ENCODE measurements at regions not wholly inside any gene's neighbourhood (a gene's known extent, or its start where the extent isn't known, plus 50 kb on each side); places are given as distances from the start of the nearest gene placed in this dataset.
"Not testable (repeated sequence)": the region's sequence is repeated elsewhere in the genome, so short reads cannot be mapped to it uniquely, and the experiment has no call there.

- H3K36me3 Mint-ChIP-seq, result no peaks in the 10 kb centered on the region
- no peaks in the 10 kb centered on the region for H3K27me3 Mint-ChIP-seq
- Histone ChIP-seq H3K27me3 (ENCODE audit: control insufficient read depth, insufficient read depth, low read length) (no peaks in the 10 kb centered on the region), H3K4me3 (ENCODE audit: low read depth, low read length) (no peak overlapping the region), H3K9me3 (ENCODE audit: control insufficient read depth in 2 of 2, low read length in 2 of 2) (peaks cover 0 to 1% of the 10 kb centered on the region in 2 experiments), H3K36me3 (ENCODE audit: control insufficient read depth, insufficient read depth, low read length) (no peaks in the 10 kb centered on the region), H3K4me1 (ENCODE audit: control insufficient read depth, insufficient read depth, low read length, poor library complexity, severe bottlenecking) (no peaks in the 10 kb centered on the region), H3K27ac (ENCODE audit: insufficient read depth, low read length, poor library complexity, severe bottlenecking) (no peak overlapping the region)
- H3K27ac Mint-ChIP-seq, result no peak overlapping the region
- peaks cover 0 to 18% (median 8%) of the 10 kb centered on the region in 7 donors for H3K9me3 Mint-ChIP-seq
- DNase-seq (no peak), ATAC-seq (ENCODE audit: low read depth in 2 of 2) (no peak)
- no peak overlapping the region for H3K4me3 Mint-ChIP-seq
- H3K4me1 Mint-ChIP-seq, result no peaks in the 10 kb centered on the region
Measured at GRCh38 chr7:85356916-85357315, 170.1 kb upstream of the SEMA3D start.

- Mint-ChIP-seq H3K27ac (no peak overlapping the region), H3K4me1 (no peaks in the 10 kb centered on the region), H3K4me3 (no peak overlapping the region), H3K36me3 (no peaks in the 10 kb centered on the region), H3K9me3 (peaks cover 0 to 18% (median 8%) of the 10 kb centered on the region in 7 donors), H3K27me3 (no peaks in the 10 kb centered on the region)
- DNase-seq (no peak), ATAC-seq (ENCODE audit: low read depth in 2 of 2) (no peak)
- Histone ChIP-seq H3K36me3 (ENCODE audit: control insufficient read depth, insufficient read depth, low read length) (no peaks in the 10 kb centered on the region), H3K27ac (ENCODE audit: insufficient read depth, low read length, poor library complexity, severe bottlenecking) (no peak overlapping the region), H3K9me3 (ENCODE audit: control insufficient read depth in 2 of 2, low read length in 2 of 2) (no peaks in the 10 kb centered on the region), H3K27me3 (ENCODE audit: control insufficient read depth, insufficient read depth, low read length) (no peaks in the 10 kb centered on the region), H3K4me1 (ENCODE audit: control insufficient read depth, insufficient read depth, low read length, poor library complexity, severe bottlenecking) (no peaks in the 10 kb centered on the region), H3K4me3 (ENCODE audit: low read depth, low read length) (no peak overlapping the region)
Measured at GRCh38 chr7:85343484-85343883, 156.6 kb upstream of the SEMA3D start.

- no peaks in the 10 kb centered on the region for H3K27me3 Mint-ChIP-seq
- Histone ChIP-seq H3K4me1 (ENCODE audit: control insufficient read depth, insufficient read depth, low read length, poor library complexity, severe bottlenecking) (no peaks in the 10 kb centered on the region), H3K36me3 (ENCODE audit: control insufficient read depth, insufficient read depth, low read length) (no peaks in the 10 kb centered on the region), H3K9me3 (ENCODE audit: control insufficient read depth in 2 of 2, low read length in 2 of 2) (no peaks in the 10 kb centered on the region), H3K27ac (ENCODE audit: insufficient read depth, low read length, poor library complexity, severe bottlenecking) (no peak overlapping the region), H3K27me3 (ENCODE audit: control insufficient read depth, insufficient read depth, low read length) (no peaks in the 10 kb centered on the region), H3K4me3 (ENCODE audit: low read depth, low read length) (no peak overlapping the region)
- ATAC-seq (ENCODE audit: low read depth in 2 of 2) (no peak), DNase-seq (no peak)
- peaks cover 0 to 18% (median 8%) of the 10 kb centered on the region in 7 donors for H3K9me3 Mint-ChIP-seq
- no peaks in the 10 kb centered on the region for H3K4me1 Mint-ChIP-seq
- H3K4me3 Mint-ChIP-seq, result no peak overlapping the region
- H3K27ac Mint-ChIP-seq, result no peak overlapping the region
- H3K36me3 Mint-ChIP-seq, result no peaks in the 10 kb centered on the region
Measured at GRCh38 chr7:85342781-85343180, 155.9 kb upstream of the SEMA3D start.

GRCh38 chr7:85341973-85342372 lies 155.1 kb upstream of the SEMA3D start:
- ATAC-seq (ENCODE audit: low read depth in 2 of 2) (no peak), DNase-seq (no peak)
- no peak overlapping the region for H3K4me3 ChIP-seq (ENCODE audit: low read depth, low read length)
- no peak overlapping the region for H3K4me3 Mint-ChIP-seq
- H3K27me3 Mint-ChIP-seq, result no peaks in the 10 kb centered on the region
- no peaks in the 10 kb centered on the region for H3K27me3 ChIP-seq (ENCODE audit: control insufficient read depth, insufficient read depth, low read length)
- H3K27ac Mint-ChIP-seq, result no peak overlapping the region
- H3K27ac ChIP-seq (ENCODE audit: insufficient read depth, low read length, poor library complexity, severe bottlenecking), result no peak overlapping the region
- no peaks in the 10 kb centered on the region for H3K9me3 ChIP-seq (ENCODE audit: control insufficient read depth in 2 of 2, low read length in 2 of 2)
- H3K9me3 Mint-ChIP-seq, result peaks cover 0 to 19% (median 8%) of the 10 kb centered on the region in 7 donors
- no peaks in the 10 kb centered on the region for H3K36me3 Mint-ChIP-seq
- H3K36me3 ChIP-seq (ENCODE audit: control insufficient read depth, insufficient read depth, low read length), result no peaks in the 10 kb centered on the region
- H3K4me1 Mint-ChIP-seq, result no peaks in the 10 kb centered on the region
- H3K4me1 ChIP-seq (ENCODE audit: control insufficient read depth, insufficient read depth, low read length, poor library complexity, severe bottlenecking), result no peaks in the 10 kb centered on the region

GRCh38 chr7:85341121-85341520 lies 154.3 kb upstream of the SEMA3D start:
- Mint-ChIP-seq H3K4me1 (no peaks in the 10 kb centered on the region), H3K27ac (no peak overlapping the region), H3K27me3 (no peaks in the 10 kb centered on the region), H3K4me3 (no peak overlapping the region), H3K9me3 (peaks cover 0 to 21% (median 8%) of the 10 kb centered on the region in 7 donors), H3K36me3 (no peaks in the 10 kb centered on the region)
- Histone ChIP-seq H3K4me1 (ENCODE audit: control insufficient read depth, insufficient read depth, low read length, poor library complexity, severe bottlenecking) (no peaks in the 10 kb centered on the region), H3K27ac (ENCODE audit: insufficient read depth, low read length, poor library complexity, severe bottlenecking) (no peak overlapping the region), H3K27me3 (ENCODE audit: control insufficient read depth, insufficient read depth, low read length) (no peaks in the 10 kb centered on the region), H3K36me3 (ENCODE audit: control insufficient read depth, insufficient read depth, low read length) (no peaks in the 10 kb centered on the region), H3K4me3 (ENCODE audit: low read depth, low read length) (no peak overlapping the region), H3K9me3 (ENCODE audit: control insufficient read depth in 2 of 2, low read length in 2 of 2) (no peaks in the 10 kb centered on the region)
- ATAC-seq (ENCODE audit: low read depth in 2 of 2) (no peak), DNase-seq (no peak)

- H3K27me3 ChIP-seq (ENCODE audit: control insufficient read depth, insufficient read depth, low read length), result no peaks in the 10 kb centered on the region
Measured at GRCh38 chr7:85336086-85336485, 149.2 kb upstream of the SEMA3D start.

GRCh38 chr7:85335113-85335512 lies 148.3 kb upstream of the SEMA3D start:
- H3K4me3 Mint-ChIP-seq; H3K36me3 ChIP-seq (ENCODE audit: control insufficient read depth, insufficient read depth, low read length); H3K27ac ChIP-seq (ENCODE audit: insufficient read depth, low read length, poor library complexity, severe bottlenecking); H3K9me3 ChIP-seq (ENCODE audit: control insufficient read depth in 2 of 2, low read length in 2 of 2); H3K4me1 Mint-ChIP-seq; H3K4me3 ChIP-seq (ENCODE audit: low read depth, low read length); H3K36me3 Mint-ChIP-seq; DNase-seq; H3K27ac Mint-ChIP-seq; ATAC-seq (ENCODE audit: low read depth in 2 of 2); H3K27me3 ChIP-seq (ENCODE audit: control insufficient read depth, insufficient read depth, low read length); H3K4me1 ChIP-seq (ENCODE audit: control insufficient read depth, insufficient read depth, low read length, poor library complexity, severe bottlenecking); H3K27me3 Mint-ChIP-seq: not testable (repeated sequence)
- H3K9me3 Mint-ChIP-seq, result peaks cover 0 to 16% (median 7%) of the 10 kb centered on the region in 7 donors

More at GRCh38 chr7:85336086-85336485, 149.2 kb upstream of the SEMA3D start:
- no peaks in the 10 kb centered on the region for H3K36me3 ChIP-seq (ENCODE audit: control insufficient read depth, insufficient read depth, low read length)
- Mint-ChIP-seq H3K36me3 (no peaks in the 10 kb centered on the region), H3K4me3 (no peak overlapping the region), H3K9me3 (peaks cover 0 to 20% (median 7%) of the 10 kb centered on the region in 7 donors), H3K4me1 (no peaks in the 10 kb centered on the region), H3K27me3 (no peaks in the 10 kb centered on the region), H3K27ac (no peak overlapping the region)
- no peaks in the 10 kb centered on the region for H3K4me1 ChIP-seq (ENCODE audit: control insufficient read depth, insufficient read depth, low read length, poor library complexity, severe bottlenecking)
- no peaks in the 10 kb centered on the region for H3K9me3 ChIP-seq (ENCODE audit: control insufficient read depth in 2 of 2, low read length in 2 of 2)
- DNase-seq (no peak), ATAC-seq (ENCODE audit: low read depth in 2 of 2) (no peak)
- H3K27ac ChIP-seq (ENCODE audit: insufficient read depth, low read length, poor library complexity, severe bottlenecking), result no peak overlapping the region
- H3K4me3 ChIP-seq (ENCODE audit: low read depth, low read length), result no peak overlapping the region

GRCh38 chr7:85328456-85328998 lies 141.7 kb upstream of the SEMA3D start:
- Mint-ChIP-seq H3K9me3 (peaks cover 0 to 6% (median 1%) of the 10 kb centered on the region in 7 donors), H3K36me3 (no peaks in the 10 kb centered on the region), H3K27ac (no peak overlapping the region), H3K4me1 (no peaks in the 10 kb centered on the region), H3K4me3 (no peak overlapping the region), H3K27me3 (no peaks in the 10 kb centered on the region)
- Histone ChIP-seq H3K4me1 (ENCODE audit: control insufficient read depth, insufficient read depth, low read length, poor library complexity, severe bottlenecking) (no peaks in the 10 kb centered on the region), H3K9me3 (ENCODE audit: control insufficient read depth in 2 of 2, low read length in 2 of 2) (no peaks in the 10 kb centered on the region), H3K27ac (ENCODE audit: insufficient read depth, low read length, poor library complexity, severe bottlenecking) (no peak overlapping the region), H3K4me3 (ENCODE audit: low read depth, low read length) (no peak overlapping the region), H3K27me3 (ENCODE audit: control insufficient read depth, insufficient read depth, low read length) (no peaks in the 10 kb centered on the region), H3K36me3 (ENCODE audit: control insufficient read depth, insufficient read depth, low read length) (no peaks in the 10 kb centered on the region)
- ATAC-seq (ENCODE audit: low read depth in 2 of 2), result no peak
- DNase-seq, result no peak

Measured in CD4-positive, CD25-positive, alpha-beta regulatory T cell (primary cell).